ENCODE measurements at regions not wholly inside any gene's neighbourhood (a gene's known extent, or its start where the extent isn't known, plus 50 kb on each side); places are given as distances from the start of the nearest gene placed in this dataset.

DNA sequence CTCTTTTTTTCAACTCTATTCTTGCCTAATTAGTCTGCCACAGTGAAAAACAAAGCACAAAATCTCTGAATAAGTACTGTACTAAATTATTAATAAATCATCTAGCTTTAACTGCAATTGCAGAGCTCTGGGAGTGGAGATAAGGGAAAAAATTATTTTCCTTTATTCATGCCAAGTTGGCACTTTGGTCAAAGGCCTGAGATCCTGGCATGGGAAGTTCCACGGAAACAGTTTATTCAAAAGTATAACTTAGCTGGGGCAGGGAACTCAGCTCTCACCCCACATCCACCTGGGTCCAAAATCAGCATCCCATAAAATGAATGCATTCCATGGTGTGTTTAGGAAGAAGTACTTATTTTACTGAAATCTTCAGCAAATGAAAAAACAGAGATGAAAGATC is 185.2 kb upstream of the APCDD1 start:
- TF ChIP-seq, protein P1, sequence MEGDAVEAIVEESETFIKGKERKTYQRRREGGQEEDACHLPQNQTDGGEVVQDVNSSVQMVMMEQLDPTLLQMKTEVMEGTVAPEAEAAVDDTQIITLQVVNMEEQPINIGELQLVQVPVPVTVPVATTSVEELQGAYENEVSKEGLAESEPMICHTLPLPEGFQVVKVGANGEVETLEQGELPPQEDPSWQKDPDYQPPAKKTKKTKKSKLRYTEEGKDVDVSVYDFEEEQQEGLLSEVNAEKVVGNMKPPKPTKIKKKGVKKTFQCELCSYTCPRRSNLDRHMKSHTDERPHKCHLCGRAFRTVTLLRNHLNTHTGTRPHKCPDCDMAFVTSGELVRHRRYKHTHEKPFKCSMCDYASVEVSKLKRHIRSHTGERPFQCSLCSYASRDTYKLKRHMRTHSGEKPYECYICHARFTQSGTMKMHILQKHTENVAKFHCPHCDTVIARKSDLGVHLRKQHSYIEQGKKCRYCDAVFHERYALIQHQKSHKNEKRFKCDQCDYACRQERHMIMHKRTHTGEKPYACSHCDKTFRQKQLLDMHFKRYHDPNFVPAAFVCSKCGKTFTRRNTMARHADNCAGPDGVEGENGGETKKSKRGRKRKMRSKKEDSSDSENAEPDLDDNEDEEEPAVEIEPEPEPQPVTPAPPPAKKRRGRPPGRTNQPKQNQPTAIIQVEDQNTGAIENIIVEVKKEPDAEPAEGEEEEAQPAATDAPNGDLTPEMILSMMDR (IDR thresholded peaks at IDR 0.05; ENCODE audit: insufficient read depth, low read depth, low read length): no peak
- H3K4me3 ChIP-seq (ENCODE audit: low read depth, low read length): no peak overlapping the region
- DNase-seq (ENCODE audit: low read depth): no peak

DNA sequence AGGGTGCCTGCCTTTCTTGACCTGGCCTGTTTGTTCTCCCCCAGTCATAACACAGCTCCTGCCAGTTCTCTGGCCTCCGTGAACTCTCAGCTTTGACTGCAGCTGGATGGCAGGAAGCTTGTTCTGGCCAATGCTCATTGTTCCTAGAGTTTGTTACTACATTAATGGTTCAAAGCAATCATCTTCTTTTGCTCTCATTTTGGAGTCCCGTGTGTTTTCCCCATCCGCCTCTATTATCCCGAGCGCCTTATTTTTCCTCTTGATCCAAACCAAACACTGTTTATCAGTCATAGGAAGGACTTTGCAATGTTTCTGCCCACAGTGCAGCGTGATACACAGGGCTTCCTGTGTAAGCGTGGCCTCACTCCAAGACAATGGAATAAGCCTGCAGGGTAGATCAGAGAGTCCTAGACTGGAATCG is 184.3 kb upstream of the APCDD1 start:
- H3K4me3 ChIP-seq (ENCODE audit: low read depth, low read length): no peak overlapping the region
- DNase-seq (ENCODE audit: low read depth): peak; percentile 27
- TF ChIP-seq, protein P1 (IDR thresholded peaks at IDR 0.05; ENCODE audit: insufficient read depth, low read depth, low read length): no peak

DNA sequence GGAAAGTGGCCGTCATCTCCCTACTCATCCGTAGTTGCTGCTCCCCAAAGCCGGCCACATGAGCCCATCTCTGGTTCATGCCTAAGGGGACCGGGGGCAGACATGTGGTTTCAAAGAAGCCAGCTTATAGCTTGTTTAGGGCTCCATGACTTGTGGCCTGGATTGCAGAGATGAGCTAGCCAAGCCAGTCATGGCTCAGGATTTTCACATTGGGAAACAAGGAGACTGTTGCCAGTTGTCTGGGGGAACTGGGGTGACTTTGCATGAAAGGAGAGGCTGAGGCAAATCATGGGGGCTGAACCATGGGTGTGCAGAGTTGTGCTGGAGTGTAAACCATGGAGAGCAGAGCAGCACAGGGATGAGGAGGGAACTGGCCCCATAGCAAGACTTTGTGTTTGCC is 183.0 kb upstream of the APCDD1 start:
- TF ChIP-seq, protein P1 (IDR thresholded peaks at IDR 0.05; ENCODE audit: insufficient read depth, low read depth, low read length): no peak
- DNase-seq (ENCODE audit: low read depth): no peak
- no peak overlapping the region for H3K4me3 ChIP-seq (ENCODE audit: low read depth, low read length)

DNA sequence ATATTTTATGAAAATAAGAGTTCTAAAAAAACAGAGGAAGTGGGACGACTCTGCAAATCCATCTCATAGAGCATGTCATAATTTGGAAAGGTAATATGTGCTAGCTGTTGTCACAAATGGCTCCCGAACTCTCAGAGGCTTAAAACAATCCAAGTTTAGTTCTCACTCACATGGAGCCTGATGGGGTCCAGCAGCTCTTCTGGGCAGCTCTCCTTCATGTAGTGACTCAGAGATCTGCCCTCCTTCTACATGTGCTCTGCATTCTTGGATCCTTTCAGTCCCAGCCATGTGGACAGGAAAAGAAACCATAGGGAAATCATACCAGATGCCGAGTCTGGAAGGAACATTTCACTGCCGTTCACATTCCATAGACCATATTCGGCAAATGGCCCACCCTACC is 180.1 kb upstream of the APCDD1 start:
- H3K4me3 ChIP-seq (ENCODE audit: low read depth, low read length): no peak overlapping the region
- DNase-seq (ENCODE audit: low read depth): peak; percentile 24
- TF ChIP-seq, protein P1 (IDR thresholded peaks at IDR 0.05; ENCODE audit: insufficient read depth, low read depth, low read length): no peak

DNA sequence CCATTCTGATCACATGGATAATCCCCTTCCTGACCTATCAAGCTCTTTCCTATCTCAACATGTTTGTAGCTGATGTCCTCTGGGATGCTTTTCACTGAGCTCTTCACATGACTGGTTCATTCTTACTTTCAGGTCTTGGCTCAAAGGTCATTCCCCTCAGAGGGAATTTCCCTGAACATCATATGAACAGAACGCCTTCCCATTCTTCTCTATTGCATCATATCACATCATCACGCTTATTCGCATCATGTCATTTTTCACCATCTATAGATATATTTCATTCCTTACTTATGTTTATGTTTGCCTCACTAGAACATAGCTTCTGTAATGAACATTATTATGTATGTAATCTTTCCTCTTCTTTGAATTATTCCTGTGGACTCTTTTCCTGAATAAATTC is 178.9 kb upstream of the APCDD1 start:
- no peak overlapping the region for H3K4me3 ChIP-seq (ENCODE audit: low read depth, low read length)
- TF ChIP-seq, protein P1 (IDR thresholded peaks at IDR 0.05; ENCODE audit: insufficient read depth, low read depth, low read length): no peak
- no peak for DNase-seq (ENCODE audit: low read depth)

DNA sequence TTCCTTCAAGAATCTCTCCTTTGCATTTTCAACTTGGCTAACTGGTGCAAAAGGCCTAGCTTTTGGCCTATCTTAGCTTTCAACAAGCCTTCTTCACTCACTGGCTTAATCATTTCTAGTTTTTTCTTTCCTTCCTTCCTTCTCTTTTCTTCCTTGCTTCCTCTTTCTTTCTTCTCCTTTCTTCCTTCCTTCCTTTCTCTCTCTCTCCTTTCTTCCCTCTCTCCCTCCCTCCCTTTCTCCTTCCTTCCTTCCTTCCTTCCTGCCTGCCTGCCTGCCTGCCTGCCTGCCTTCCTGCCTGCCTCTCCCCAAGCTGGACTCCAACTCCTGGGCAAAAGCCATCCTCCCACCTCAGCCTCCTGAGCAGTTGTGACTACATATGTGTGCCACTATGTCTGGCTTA is 176.2 kb upstream of the APCDD1 start:
- DNase-seq (ENCODE audit: low read depth): no peak
- TF ChIP-seq, protein P1 (IDR thresholded peaks at IDR 0.05; ENCODE audit: insufficient read depth, low read depth, low read length): no peak
- no peak overlapping the region for H3K4me3 ChIP-seq (ENCODE audit: low read depth, low read length)

DNA sequence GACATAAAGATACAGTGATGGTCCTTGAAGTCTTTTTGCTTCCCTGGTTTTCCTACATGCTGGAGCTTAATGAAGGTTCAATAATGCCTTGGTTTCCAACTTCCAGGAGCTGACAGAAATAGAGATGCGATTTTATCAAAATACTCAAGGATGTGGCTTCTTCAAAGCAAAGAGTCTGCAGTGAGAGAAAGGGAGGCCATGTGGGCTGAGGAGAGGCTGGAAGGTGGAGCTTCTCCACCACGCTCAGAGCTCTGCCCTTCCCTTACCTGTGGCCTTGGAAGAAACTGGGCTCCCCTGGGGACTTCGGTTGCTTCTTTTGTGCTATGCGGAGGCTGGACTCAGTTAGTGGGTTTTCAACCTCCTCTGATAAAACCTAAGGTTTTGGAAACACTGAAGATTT is 175.0 kb upstream of the APCDD1 start:
- H3K4me3 ChIP-seq (ENCODE audit: low read depth, low read length): no peak overlapping the region
- TF ChIP-seq, protein P1 (IDR thresholded peaks at IDR 0.05; ENCODE audit: insufficient read depth, low read depth, low read length): no peak
- no peak for DNase-seq (ENCODE audit: low read depth)
